ENCODE measurements at regions not wholly inside any gene's neighbourhood (a gene's known extent, or its start where the extent isn't known, plus 50 kb on each side); places are given as distances from the start of the nearest gene placed in this dataset.

DNA sequence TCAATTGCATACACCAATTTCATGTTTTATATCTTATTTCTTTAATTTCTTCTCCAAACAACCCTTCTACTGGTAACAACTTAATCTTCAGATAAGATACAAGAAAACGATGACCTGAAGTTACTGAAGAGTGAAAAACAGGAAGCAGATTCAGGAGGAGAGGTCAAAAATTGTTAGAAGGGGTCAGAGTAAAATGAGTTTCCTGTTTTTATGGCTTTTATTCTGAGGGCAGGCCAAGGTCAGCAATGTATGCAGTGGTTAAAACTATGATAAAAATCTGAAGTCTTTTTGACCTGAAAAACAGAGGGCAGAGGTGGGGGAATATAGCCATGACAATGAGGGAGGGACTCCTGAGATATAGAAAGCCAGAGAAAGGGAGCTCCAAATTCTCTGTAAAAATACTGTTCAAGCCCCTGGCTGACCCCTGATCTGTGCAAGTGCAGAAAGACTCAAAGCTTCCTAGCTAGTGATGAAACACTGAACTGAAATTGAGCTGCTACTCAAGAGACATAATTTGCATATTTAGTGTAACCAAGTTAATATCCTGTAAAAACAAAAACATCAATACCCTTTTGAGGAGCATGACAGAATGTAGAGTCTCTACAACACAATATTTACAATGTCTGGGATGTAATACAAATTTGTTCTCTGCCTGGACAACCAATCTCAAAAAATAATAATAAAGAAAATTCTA, 514.3 kb upstream of the SEL1L start:
- no peaks in the 10 kb centered on the region for H3K79me2 ChIP-seq (ENCODE audit: insufficient read depth, low read length)
- intact Hi-C loops (cut with micrococcal nuclease): no loop called here
- Mint-ChIP-seq H3K4me3 (no peak overlapping the region), H3K9me3 (peaks cover 0 to 3% (median 0%) of the 10 kb centered on the region in 7 donors), H3K27ac (no peak overlapping the region), H3K4me1 (no peaks in the 10 kb centered on the region), H3K36me3 (no peaks in the 10 kb centered on the region), H3K27me3 (ENCODE audit: low read depth in 3 of 3) (peaks cover 0 to 2% (median 0%) of the 10 kb centered on the region in 3 donors)
- H3K4me2 ChIP-seq (replicated peaks; ENCODE audit: extremely low read depth, low read length, poor library complexity, severe bottlenecking): no peak overlapping the region
- no peaks in the 10 kb centered on the region for H3K9me3 ChIP-seq (replicated peaks in 1 of 2; ENCODE audit: control insufficient read depth in 1 of 2, insufficient read depth in 1 of 2, low read length in 2 of 2)
- H3K27me3 ChIP-seq (ENCODE audit: control insufficient read depth in 2 of 2, insufficient read depth in 2 of 2, low read length in 2 of 2): no peaks in the 10 kb centered on the region
- no peaks in the 10 kb centered on the region for H3K36me3 ChIP-seq (replicated peaks in 1 of 2; ENCODE audit: control insufficient read depth in 1 of 2, insufficient read depth in 2 of 2, low read length in 2 of 2)
- H3K4me3 ChIP-seq (replicated peaks in 1 of 3; ENCODE audit: low read depth in 2 of 3, low read length in 3 of 3): no peak overlapping the region
- TF ChIP-seq, protein P1, sequence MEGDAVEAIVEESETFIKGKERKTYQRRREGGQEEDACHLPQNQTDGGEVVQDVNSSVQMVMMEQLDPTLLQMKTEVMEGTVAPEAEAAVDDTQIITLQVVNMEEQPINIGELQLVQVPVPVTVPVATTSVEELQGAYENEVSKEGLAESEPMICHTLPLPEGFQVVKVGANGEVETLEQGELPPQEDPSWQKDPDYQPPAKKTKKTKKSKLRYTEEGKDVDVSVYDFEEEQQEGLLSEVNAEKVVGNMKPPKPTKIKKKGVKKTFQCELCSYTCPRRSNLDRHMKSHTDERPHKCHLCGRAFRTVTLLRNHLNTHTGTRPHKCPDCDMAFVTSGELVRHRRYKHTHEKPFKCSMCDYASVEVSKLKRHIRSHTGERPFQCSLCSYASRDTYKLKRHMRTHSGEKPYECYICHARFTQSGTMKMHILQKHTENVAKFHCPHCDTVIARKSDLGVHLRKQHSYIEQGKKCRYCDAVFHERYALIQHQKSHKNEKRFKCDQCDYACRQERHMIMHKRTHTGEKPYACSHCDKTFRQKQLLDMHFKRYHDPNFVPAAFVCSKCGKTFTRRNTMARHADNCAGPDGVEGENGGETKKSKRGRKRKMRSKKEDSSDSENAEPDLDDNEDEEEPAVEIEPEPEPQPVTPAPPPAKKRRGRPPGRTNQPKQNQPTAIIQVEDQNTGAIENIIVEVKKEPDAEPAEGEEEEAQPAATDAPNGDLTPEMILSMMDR (IDR thresholded peaks at IDR 0.05): no peak
- H3K4me1 ChIP-seq (ENCODE audit: control insufficient read depth in 1 of 2, insufficient read depth in 2 of 2, low read length in 2 of 2): no peaks in the 10 kb centered on the region
- H2AFZ ChIP-seq (ENCODE audit: insufficient read depth, low read depth, low read length, poor library complexity, severe bottlenecking): no peak overlapping the region
- no peak overlapping the region for H3K9ac ChIP-seq (ENCODE audit: insufficient read depth, low read length, poor library complexity, severe bottlenecking)
- WGBS (ENCODE audit: insufficient coverage): 17% methylated on average over 1 of the region's 1 CpG
- H3K27ac ChIP-seq (ENCODE audit: low read depth in 1 of 2, low read length in 2 of 2): no peak overlapping the region
- no peaks in the 10 kb centered on the region for H4K20me1 ChIP-seq (ENCODE audit: insufficient read depth, low read length)
- DNase-seq: no peak

DNA sequence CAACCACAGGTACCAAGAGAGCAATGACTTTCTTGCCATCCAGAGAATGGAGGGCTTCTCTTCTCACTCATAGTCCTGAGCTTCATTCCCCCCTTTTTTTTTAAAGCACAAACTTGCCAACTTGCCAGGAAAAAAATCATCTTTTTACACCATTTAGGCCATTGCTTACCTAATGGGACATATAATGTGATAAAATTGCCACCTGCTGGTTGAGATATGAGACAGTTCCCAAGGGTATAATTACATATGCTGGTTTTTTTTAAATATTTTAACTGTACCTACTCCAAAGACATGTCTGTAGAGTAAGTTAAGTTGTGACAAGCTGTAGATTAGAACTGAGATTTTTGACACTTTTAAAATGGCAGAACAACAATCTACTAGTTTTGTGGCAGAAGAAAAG, 519.1 kb upstream of the SEL1L start:
- no peak overlapping the region for H3K9ac ChIP-seq (ENCODE audit: insufficient read depth, low read length, poor library complexity, severe bottlenecking)
- DNase-seq: no peak
- no peaks in the 10 kb centered on the region for H3K9me3 ChIP-seq (replicated peaks in 1 of 2; ENCODE audit: control insufficient read depth in 1 of 2, insufficient read depth in 1 of 2, low read length in 2 of 2)
- H3K27me3 ChIP-seq (ENCODE audit: control insufficient read depth in 2 of 2, insufficient read depth in 2 of 2, low read length in 2 of 2): no peaks in the 10 kb centered on the region
- H3K4me2 ChIP-seq (replicated peaks; ENCODE audit: extremely low read depth, low read length, poor library complexity, severe bottlenecking): no peak overlapping the region
- Mint-ChIP-seq H3K36me3 (no peaks in the 10 kb centered on the region), H3K9me3 (peaks cover 0 to 8% (median 1%) of the 10 kb centered on the region in 7 donors), H3K27me3 (ENCODE audit: low read depth in 3 of 3) (peaks cover 0 to 2% (median 0%) of the 10 kb centered on the region in 3 donors), H3K4me3 (no peak overlapping the region), H3K4me1 (peaks cover 7% of the 10 kb centered on the region), H3K27ac (no peak overlapping the region)
- H4K20me1 ChIP-seq (ENCODE audit: insufficient read depth, low read length): no peaks in the 10 kb centered on the region
- intact Hi-C loops (cut with micrococcal nuclease): no loop called here
- H3K4me3 ChIP-seq (replicated peaks in 1 of 3; ENCODE audit: low read depth in 2 of 3, low read length in 3 of 3): no peak overlapping the region
- H3K36me3 ChIP-seq (replicated peaks in 1 of 2; ENCODE audit: control insufficient read depth in 1 of 2, insufficient read depth in 2 of 2, low read length in 2 of 2): no peaks in the 10 kb centered on the region
- H2AFZ ChIP-seq (ENCODE audit: insufficient read depth, low read depth, low read length, poor library complexity, severe bottlenecking): no peak overlapping the region
- TF ChIP-seq, protein P1 (IDR thresholded peaks at IDR 0.05): no peak
- H3K4me1 ChIP-seq (ENCODE audit: control insufficient read depth in 1 of 2, insufficient read depth in 2 of 2, low read length in 2 of 2): peaks cover 4 to 9% of the 10 kb centered on the region in 2 donors
- H3K79me2 ChIP-seq (ENCODE audit: insufficient read depth, low read length): no peaks in the 10 kb centered on the region
- H3K27ac ChIP-seq (ENCODE audit: low read depth in 1 of 2, low read length in 2 of 2): no peak overlapping the region

All from CD14-positive monocyte (primary cell).